HEK293 (cell line): ENCODE measurements at regions not wholly inside any gene's neighbourhood (a gene's known extent, or its start where the extent isn't known, plus 50 kb on each side); places are given as distances from the start of the nearest gene placed in this dataset.
A peak's percentile ranks its signal among the peaks of the same experiment; 100 is the strongest.

ENCODE experiments used
- CTCF ChIA-PET: fragments of 350-600 bp; formaldehyde crosslinking; extraction: SDS; loops from one replicate; lab custom pipeline; 2021; ENCODE audit warnings: antibody characterized with exemption; lab: Yijun Ruan, JAX
- POLR2A ChIA-PET: fragments of 300-600 bp; formaldehyde crosslinking; extraction: SDS; loops from one replicate; lab custom pipeline; 2020; ENCODE audit warnings: antibody characterized with exemption, inconsistent platforms; lab: Yijun Ruan, JAX
- H3K27ac ChIP-seq: fragments of 200-500 bp; sonication (Bioruptor generic); 2 replicates; pipeline ENCODE4 v1.5.1; 2014; ENCODE audit warnings: low read depth, low read length, control low read depth, inconsistent platforms; ENCODE audit errors: extremely low read depth
- H3K36me3 ChIP-seq, 2 experiments: fragments of 200-500 bp in 1 of 2; sonication (Bioruptor generic) in 1 of 2; 1 replicate in 1 of 2; 2 replicates in 1 of 2; pipeline ENCODE4 v1.5.1; 2014 to 2017; ENCODE audit warnings: inconsistent platforms in 2 of 2, low read length in 2 of 2; ENCODE audit not compliant: control insufficient read depth in 2 of 2, insufficient read depth in 1 of 2
- H3K4me1 ChIP-seq: fragments of 200-500 bp; sonication (Bioruptor generic); 2 replicates; pipeline ENCODE4 v1.5.1; 2014; ENCODE audit warnings: mild to moderate bottlenecking, low read length, inconsistent platforms; ENCODE audit not compliant: control insufficient read depth, insufficient read depth
- H3K4me3 ChIP-seq: 2 replicates; pipeline ENCODE4 v1.5.1; 2011; ENCODE audit warnings: low read depth, mild to moderate bottlenecking, control low read depth, low read length, moderate library complexity
- H3K9me3 ChIP-seq: fragments of 200-500 bp; sonication (Bioruptor generic); 2 replicates; pipeline ENCODE4 v1.5.1; 2014; ENCODE audit warnings: low read depth, low read length, inconsistent platforms; ENCODE audit not compliant: control insufficient read depth, insufficient read depth
- CTCF ChIP-seq: fragments of 450-650 bp; formaldehyde crosslinking; IDR thresholded peaks from 2 replicates; pipeline ENCODE4 v1.5.1; 2016; ENCODE audit warnings: missing biosample characterization, missing genetic modification characterization
- HOXD13 ChIP-seq: sonication (generic); formaldehyde crosslinking; IDR thresholded peaks from 2 replicates; pipeline ENCODE4 v1.8.0; 2022; ENCODE audit warnings: missing genetic modification reagents, borderline replicate concordance
- INSM2 ChIP-seq: fragments of 450-650 bp; formaldehyde crosslinking; IDR thresholded peaks from 2 replicates; pipeline ENCODE4 v1.5.1; 2016; ENCODE audit warnings: missing biosample characterization, missing genetic modification characterization
- TRIM28 ChIP-seq: IDR thresholded peaks from 2 replicates; pipeline ENCODE4 v1.6.1; 2011; ENCODE audit warnings: low read length, control low read depth, borderline replicate concordance
- ZBTB48 ChIP-seq: fragments of 450-650 bp; formaldehyde crosslinking; IDR thresholded peaks from 2 replicates; pipeline ENCODE4 v1.5.1; 2016; ENCODE audit warnings: missing biosample characterization, missing genetic modification characterization
- ZNF155 ChIP-seq: fragments of 450-650 bp; formaldehyde crosslinking; IDR thresholded peaks from 2 replicates; pipeline ENCODE4 v1.5.1; 2016; ENCODE audit warnings: missing biosample characterization, missing genetic modification characterization
- ZNF221 ChIP-seq: fragments of 450-650 bp; formaldehyde crosslinking; IDR thresholded peaks from 2 replicates; pipeline ENCODE4 v1.5.1; 2017; ENCODE audit warnings: missing biosample characterization, missing genetic modification characterization, borderline replicate concordance
- ZNF302 ChIP-seq: fragments of 450-650 bp; formaldehyde crosslinking; IDR thresholded peaks from 2 replicates; pipeline ENCODE4 v1.5.1; 2016; ENCODE audit warnings: missing biosample characterization, missing genetic modification characterization, low read depth
- ZNF335 ChIP-seq: fragments of 450-650 bp; formaldehyde crosslinking; conservative IDR thresholded peaks from 2 replicates; pipeline ENCODE4 v1.5.1; 2016; ENCODE audit warnings: missing biosample characterization, missing genetic modification characterization
- ZNF664 ChIP-seq: fragments of 450-650 bp; formaldehyde crosslinking; IDR thresholded peaks from 2 replicates; pipeline ENCODE4 v1.5.1; 2016; ENCODE audit warnings: missing biosample characterization, missing genetic modification characterization
- ZNF76 ChIP-seq: fragments of 450-650 bp; formaldehyde crosslinking; IDR thresholded peaks from 2 replicates; pipeline ENCODE4; 2016; ENCODE audit warnings: low read depth, missing biosample characterization, missing genetic modification characterization, borderline replicate concordance
- ZNF777 ChIP-seq: fragments of 450-650 bp; formaldehyde crosslinking; IDR thresholded peaks from 2 replicates; pipeline ENCODE4 v1.5.1; 2017; ENCODE audit warnings: missing biosample characterization, missing genetic modification characterization, borderline replicate concordance
- ZSCAN16 ChIP-seq: fragments of 450-650 bp; formaldehyde crosslinking; IDR thresholded peaks from 2 replicates; pipeline ENCODE4 v1.5.1; 2016; ENCODE audit warnings: missing biosample characterization, missing genetic modification characterization
- TF ChIP-seq, protein P1 (sequence below): fragments of 450-650 bp; formaldehyde crosslinking; IDR thresholded peaks from 2 replicates; pipeline ENCODE4 v1.5.0; 2017; ENCODE audit warnings: missing biosample characterization, missing genetic modification characterization, borderline replicate concordance

- TF ChIP-seq, protein P1, sequence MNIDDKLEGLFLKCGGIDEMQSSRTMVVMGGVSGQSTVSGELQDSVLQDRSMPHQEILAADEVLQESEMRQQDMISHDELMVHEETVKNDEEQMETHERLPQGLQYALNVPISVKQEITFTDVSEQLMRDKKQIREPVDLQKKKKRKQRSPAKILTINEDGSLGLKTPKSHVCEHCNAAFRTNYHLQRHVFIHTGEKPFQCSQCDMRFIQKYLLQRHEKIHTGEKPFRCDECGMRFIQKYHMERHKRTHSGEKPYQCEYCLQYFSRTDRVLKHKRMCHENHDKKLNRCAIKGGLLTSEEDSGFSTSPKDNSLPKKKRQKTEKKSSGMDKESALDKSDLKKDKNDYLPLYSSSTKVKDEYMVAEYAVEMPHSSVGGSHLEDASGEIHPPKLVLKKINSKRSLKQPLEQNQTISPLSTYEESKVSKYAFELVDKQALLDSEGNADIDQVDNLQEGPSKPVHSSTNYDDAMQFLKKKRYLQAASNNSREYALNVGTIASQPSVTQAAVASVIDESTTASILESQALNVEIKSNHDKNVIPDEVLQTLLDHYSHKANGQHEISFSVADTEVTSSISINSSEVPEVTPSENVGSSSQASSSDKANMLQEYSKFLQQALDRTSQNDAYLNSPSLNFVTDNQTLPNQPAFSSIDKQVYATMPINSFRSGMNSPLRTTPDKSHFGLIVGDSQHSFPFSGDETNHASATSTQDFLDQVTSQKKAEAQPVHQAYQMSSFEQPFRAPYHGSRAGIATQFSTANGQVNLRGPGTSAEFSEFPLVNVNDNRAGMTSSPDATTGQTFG (tag by site-specific recombination): no peak
- no peak for TF ChIP-seq INSM2 (tag by site-specific recombination)
Measured at GRCh38 chr2:217332417-217332791, 472.5 kb upstream of the TNP1 start (continued).

GRCh38 chr2:217331523-217332416 lies 471.9 kb upstream of the TNP1 start:
- TF ChIP-seq TRIM28: no peak
- TF ChIP-seq HOXD13: 0 out of 2 replicates have a peak, but pooled peaks have one; percentile 67
- Histone ChIP-seq H3K4me3 (no peak overlapping the region), H3K27ac (no peak overlapping the region), H3K36me3 (no peaks in the 10 kb centered on the region), H3K4me1 (peaks cover 16% of the 10 kb centered on the region), H3K9me3 (no peaks in the 10 kb centered on the region)
- CTCF ChIA-PET: no interaction called here
- POLR2A ChIA-PET: interaction anchor here (1.1 kb wide), 1 partner anchor 636 kb away, joined by 3 read pairs; the partner anchor contains the start of gene IGFBP5

DNA sequence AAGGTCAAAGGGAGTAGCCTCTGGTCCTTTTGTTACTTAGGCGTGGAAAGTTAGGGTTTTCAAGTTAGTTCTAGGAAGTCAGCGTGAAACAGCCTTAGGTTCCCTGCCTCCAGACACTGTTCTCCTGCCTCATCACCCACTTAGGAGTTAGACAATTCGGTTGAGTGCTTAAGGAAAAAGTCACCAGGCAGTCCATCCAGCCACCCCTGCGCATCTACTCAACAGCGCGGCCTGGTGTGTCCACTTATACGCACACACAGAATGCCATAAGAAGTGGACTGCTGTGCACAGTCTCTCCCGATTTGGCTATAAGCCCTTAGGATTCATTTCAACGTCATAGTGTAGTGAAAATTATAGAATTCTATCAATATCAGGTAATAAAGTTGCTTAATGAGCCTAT lies 470.8 kb upstream of the TNP1 start:
- Histone ChIP-seq H3K4me1 (peaks cover 16% of the 10 kb centered on the region), H3K36me3 (no peaks in the 10 kb centered on the region), H3K9me3 (no peaks in the 10 kb centered on the region), H3K27ac (no peak overlapping the region), H3K4me3 (no peak overlapping the region)
- ChIA-PET POLR2A (interaction anchor here (1.1 kb wide), 1 partner anchor 635 kb away, joined by 3 read pairs; the partner anchor contains the start of gene IGFBP5), CTCF (no interaction called here)
- TF ChIP-seq ZBTB48 (tag by site-specific recombination) (no peak), CTCF (tag by site-specific recombination) (no peak)

- POLR2A ChIA-PET: no interaction called here
- TF ChIP-seq ZNF76 (tag by site-specific recombination) (no peak), ZNF664 (no peak), ZNF335 (tag by site-specific recombination) (no peak), ZSCAN16 (tag by site-specific recombination) (no peak), ZNF155 (tag by site-specific recombination) (no peak), ZNF221 (no peak), ZNF777 (tag by site-specific recombination) (no peak), ZNF302 (tag by site-specific recombination) (no peak)
- H3K4me3 ChIP-seq: no peak overlapping the region
- CTCF ChIA-PET: interaction anchor here (0.6 to 1.6 kb wide), 2 partner anchors 384 to 631 kb away, joined by 3 read pairs; no protein-coding TSS in a partner anchor
- H3K27ac ChIP-seq: no peak overlapping the region
- H3K36me3 ChIP-seq: no peaks in the 10 kb centered on the region
- no peaks in the 10 kb centered on the region for H3K9me3 ChIP-seq
- H3K4me1 ChIP-seq: peaks cover 16% of the 10 kb centered on the region
Measured at GRCh38 chr2:217329023-217329431, 469.2 kb upstream of the TNP1 start.
